ENCODE measurements at regions not wholly inside any gene's neighbourhood (a gene's known extent, or its start where the extent isn't known, plus 50 kb on each side); places are given as distances from the start of the nearest gene placed in this dataset.

GRCh38 chr17:79218175-79218824 is 143.7 kb downstream of the ENGASE start:
- Histone ChIP-seq H3K4me1 (no peaks in the 10 kb centered on the region), H3K27ac (no peak overlapping the region), H3K4me3 (no peak overlapping the region), H3K9me3 (no peaks in the 10 kb centered on the region), H3K9ac (ENCODE audit: low read depth in 2 of 2, low read length in 2 of 2) (no peak overlapping the region), H3K27me3 (peaks cover 18% of the 10 kb centered on the region), H3K36me3 (no peaks in the 10 kb centered on the region)
- intact Hi-C loops (cut with DNase I): no loop called here
- TF ChIP-seq, protein P1, sequence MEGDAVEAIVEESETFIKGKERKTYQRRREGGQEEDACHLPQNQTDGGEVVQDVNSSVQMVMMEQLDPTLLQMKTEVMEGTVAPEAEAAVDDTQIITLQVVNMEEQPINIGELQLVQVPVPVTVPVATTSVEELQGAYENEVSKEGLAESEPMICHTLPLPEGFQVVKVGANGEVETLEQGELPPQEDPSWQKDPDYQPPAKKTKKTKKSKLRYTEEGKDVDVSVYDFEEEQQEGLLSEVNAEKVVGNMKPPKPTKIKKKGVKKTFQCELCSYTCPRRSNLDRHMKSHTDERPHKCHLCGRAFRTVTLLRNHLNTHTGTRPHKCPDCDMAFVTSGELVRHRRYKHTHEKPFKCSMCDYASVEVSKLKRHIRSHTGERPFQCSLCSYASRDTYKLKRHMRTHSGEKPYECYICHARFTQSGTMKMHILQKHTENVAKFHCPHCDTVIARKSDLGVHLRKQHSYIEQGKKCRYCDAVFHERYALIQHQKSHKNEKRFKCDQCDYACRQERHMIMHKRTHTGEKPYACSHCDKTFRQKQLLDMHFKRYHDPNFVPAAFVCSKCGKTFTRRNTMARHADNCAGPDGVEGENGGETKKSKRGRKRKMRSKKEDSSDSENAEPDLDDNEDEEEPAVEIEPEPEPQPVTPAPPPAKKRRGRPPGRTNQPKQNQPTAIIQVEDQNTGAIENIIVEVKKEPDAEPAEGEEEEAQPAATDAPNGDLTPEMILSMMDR (IDR thresholded peaks at IDR 0.05): no peak
- no peak for DNase-seq

DNA sequence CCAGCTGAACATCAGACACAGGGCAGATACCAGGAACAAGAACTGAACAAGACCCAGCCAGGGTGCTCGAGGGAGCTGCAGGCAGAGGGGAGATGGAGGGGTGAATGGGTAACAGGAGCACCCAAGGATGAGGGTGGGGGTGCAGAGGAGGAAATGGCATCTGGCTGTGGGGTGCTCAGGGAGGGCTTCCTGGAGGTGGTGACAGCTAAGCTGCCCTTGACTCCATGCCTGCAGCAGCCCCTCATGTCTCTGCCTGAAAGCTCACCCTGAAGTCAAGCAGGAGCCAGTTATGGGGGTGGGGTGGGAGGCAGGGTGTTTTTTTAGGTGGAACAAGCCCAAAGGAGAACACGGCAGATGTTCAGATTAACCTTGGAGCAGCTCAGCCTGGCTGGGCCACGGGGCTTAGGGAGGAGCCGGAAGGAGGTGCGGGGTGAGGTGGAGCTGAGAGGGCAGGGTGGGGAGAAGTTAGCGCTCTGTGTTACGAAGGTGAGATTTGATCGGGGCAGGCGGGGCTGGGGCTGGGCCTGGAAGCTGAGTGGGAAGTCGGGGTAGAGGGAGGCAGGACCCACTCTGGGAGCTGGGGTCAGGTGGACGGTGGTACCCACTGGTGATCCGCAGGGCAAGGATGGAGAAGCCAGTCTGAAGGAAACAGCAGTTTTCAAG is 143.0 kb downstream of the ENGASE start:
- Histone ChIP-seq H3K4me3 (no peak overlapping the region), H3K4me1 (no peaks in the 10 kb centered on the region), H3K27ac (no peak overlapping the region), H3K36me3 (no peaks in the 10 kb centered on the region), H3K9ac (ENCODE audit: low read depth in 2 of 2, low read length in 2 of 2) (no peak overlapping the region), H3K9me3 (no peaks in the 10 kb centered on the region), H3K27me3 (peaks cover 18% of the 10 kb centered on the region)
- no peak for DNase-seq
- intact Hi-C loops (cut with DNase I): no loop called here
- TF ChIP-seq, protein P1 (IDR thresholded peaks at IDR 0.05): no peak

DNA sequence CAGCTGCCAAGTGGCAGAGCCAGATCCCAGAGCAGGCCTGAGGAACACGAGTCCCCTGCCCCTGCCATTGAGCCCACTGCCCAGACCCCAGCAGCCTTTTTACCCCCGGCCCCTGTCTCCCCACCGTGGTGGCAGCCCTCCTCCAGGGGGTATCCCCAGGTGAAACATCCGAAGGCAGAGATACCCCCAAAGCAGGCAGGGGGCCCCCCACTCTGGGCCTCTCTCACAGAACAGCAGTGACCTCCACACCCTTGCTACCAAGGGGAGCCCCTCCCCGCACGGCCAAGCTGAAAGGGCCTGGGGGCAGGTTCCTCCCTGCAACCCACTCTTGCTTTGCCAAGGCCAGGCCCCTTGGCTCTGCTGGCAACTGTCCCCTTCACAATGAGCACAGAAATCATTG is 142.2 kb downstream of the ENGASE start:
- Histone ChIP-seq H3K36me3 (no peaks in the 10 kb centered on the region), H3K9me3 (no peaks in the 10 kb centered on the region), H3K27me3 (peaks cover 18% of the 10 kb centered on the region), H3K9ac (ENCODE audit: low read depth in 2 of 2, low read length in 2 of 2) (no peak overlapping the region), H3K4me3 (no peak overlapping the region), H3K4me1 (no peaks in the 10 kb centered on the region), H3K27ac (no peak overlapping the region)
- TF ChIP-seq, protein P1 (IDR thresholded peaks at IDR 0.05): no peak
- DNase-seq: no peak
- intact Hi-C loops (cut with DNase I): no loop called here

- no peak overlapping the region for H3K27ac ChIP-seq
- TF ChIP-seq, protein P1 (IDR thresholded peaks at IDR 0.05): no peak
- H3K27me3 ChIP-seq: peaks cover 14% of the 10 kb centered on the region
- H3K9ac ChIP-seq (ENCODE audit: low read depth in 2 of 2, low read length in 2 of 2): no peak overlapping the region
- no peaks in the 10 kb centered on the region for H3K36me3 ChIP-seq
- DNase-seq: no peak
- H3K9me3 ChIP-seq: no peaks in the 10 kb centered on the region
- no peak overlapping the region for H3K4me3 ChIP-seq
- intact Hi-C loops (cut with DNase I): no loop called here
- no peaks in the 10 kb centered on the region for H3K4me1 ChIP-seq
Observed at GRCh38 chr17:79216391-79216790, 141.8 kb downstream of the ENGASE start.

DNA sequence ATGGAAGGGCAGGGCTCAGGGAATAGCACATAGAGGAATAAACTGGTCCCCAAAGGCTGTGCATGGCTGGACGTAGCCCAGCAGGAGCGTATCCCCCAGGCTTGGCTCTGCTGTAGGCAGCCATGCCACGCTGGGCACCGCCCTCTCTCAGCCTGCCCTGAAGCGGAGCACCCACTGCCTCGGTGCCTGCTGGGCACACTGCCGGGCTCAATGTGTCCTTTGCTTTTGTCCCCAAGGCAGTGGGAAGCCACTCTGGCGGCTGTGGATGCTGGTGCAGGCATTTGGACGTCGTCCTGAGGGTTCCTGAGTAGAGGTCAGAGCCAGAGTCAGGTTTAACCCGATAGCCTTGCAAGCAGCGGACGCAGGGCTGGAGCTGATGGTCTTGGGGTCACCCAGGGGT is 141.0 kb downstream of the ENGASE start:
- no peak for DNase-seq
- Histone ChIP-seq H3K4me1 (no peaks in the 10 kb centered on the region), H3K27ac (no peak overlapping the region), H3K27me3 (peaks cover 8% of the 10 kb centered on the region), H3K36me3 (no peaks in the 10 kb centered on the region), H3K4me3 (no peak overlapping the region), H3K9me3 (no peaks in the 10 kb centered on the region), H3K9ac (ENCODE audit: low read depth in 2 of 2, low read length in 2 of 2) (no peak overlapping the region)
- TF ChIP-seq, protein P1 (IDR thresholded peaks at IDR 0.05): no peak
- intact Hi-C loops (cut with DNase I): no loop called here
